HEK293T (cell line): ENCODE measurements at regions not wholly inside any gene's neighbourhood (a gene's known extent, or its start where the extent isn't known, plus 50 kb on each side); places are given as distances from the start of the nearest gene placed in this dataset.

Experiments
- CTCF ChIA-PET: fragments of 350-600 bp; formaldehyde crosslinking; extraction: SDS; loops from one replicate; lab custom pipeline; 2021; ENCODE audit warnings: antibody characterized with exemption, inconsistent platforms; lab: Yijun Ruan, JAX
- POLR2A ChIA-PET: fragments of 350-600 bp; formaldehyde crosslinking; extraction: SDS; loops from one replicate; lab custom pipeline; 2020; ENCODE audit warnings: antibody characterized with exemption, inconsistent platforms; lab: Yijun Ruan, JAX
- DNase-seq: peaks from one replicate; pipeline ENCODE4 v3.0.0; 2012; ENCODE audit warnings: mixed read lengths; ENCODE audit errors: extremely low spot score
- ARNT ChIP-seq: fragments of 450-650 bp; IDR thresholded peaks from 2 replicates; pipeline ENCODE4 v1.6.1; 2017; ENCODE audit warnings: mild to moderate bottlenecking
- BHLHE40 ChIP-seq: fragments of 450-650 bp; IDR thresholded peaks from 2 replicates; pipeline ENCODE4 v1.6.1; 2016; ENCODE audit warnings: mild to moderate bottlenecking, moderate library complexity, borderline replicate concordance
- CTBP1 ChIP-seq: fragments of 450-650 bp; IDR thresholded peaks from 2 replicates; pipeline ENCODE4 v1.6.1; 2016; ENCODE audit warnings: borderline replicate concordance
- ELF4 ChIP-seq: fragments of 450-650 bp; IDR thresholded peaks from 2 replicates; pipeline ENCODE4 v1.6.1; 2017; ENCODE audit warnings: antibody characterized with exemption
- FOXA1 ChIP-seq: fragments of 450-650 bp; IDR thresholded peaks from 2 replicates; pipeline ENCODE4 v1.6.1; 2016; ENCODE audit warnings: mild to moderate bottlenecking
- FOXK2 ChIP-seq: fragments of 450-650 bp; IDR thresholded peaks from 2 replicates; pipeline ENCODE4 v1.6.1; 2016; ENCODE audit warnings: mild to moderate bottlenecking
- FOXM1 ChIP-seq: fragments of 450-650 bp; IDR thresholded peaks from 2 replicates; pipeline ENCODE4 v1.6.1; 2017; ENCODE audit warnings: mild to moderate bottlenecking, borderline replicate concordance
- HDGF ChIP-seq: fragments of 450-650 bp; IDR thresholded peaks from 2 replicates; pipeline ENCODE4 v1.6.1; 2017; ENCODE audit warnings: antibody characterized with exemption, borderline replicate concordance
- L3MBTL2 ChIP-seq: fragments of 450-650 bp; conservative IDR thresholded peaks from 2 replicates; pipeline ENCODE4 v1.6.1; 2016; ENCODE audit warnings: mild to moderate bottlenecking
- LEF1 ChIP-seq: fragments of 450-650 bp; IDR thresholded peaks from 2 replicates; pipeline ENCODE4 v1.6.1; 2017; ENCODE audit warnings: mild to moderate bottlenecking, borderline replicate concordance
- NFRKB ChIP-seq: fragments of 450-650 bp; IDR thresholded peaks from 2 replicates; pipeline ENCODE4 v1.6.1; 2016; ENCODE audit warnings: mild to moderate bottlenecking, moderate library complexity
- SP1 ChIP-seq: fragments of 450-650 bp; IDR thresholded peaks from 2 replicates; pipeline ENCODE4 v1.6.1; 2017
- SUZ12 ChIP-seq: fragments of 450-650 bp; IDR thresholded peaks from 2 replicates; pipeline ENCODE4 v1.6.1; 2016; ENCODE audit warnings: mild to moderate bottlenecking
- TARDBP ChIP-seq: fragments of 450-650 bp; IDR thresholded peaks from 2 replicates; pipeline ENCODE4 v1.6.1; 2016
- ZNF384 ChIP-seq: fragments of 450-650 bp; IDR thresholded peaks from 2 replicates; pipeline ENCODE4 v1.6.1; 2016
- TF ChIP-seq, protein P1 (sequence below): fragments of 450-650 bp; IDR thresholded peaks from 2 replicates; pipeline ENCODE4 v1.6.1; 2016

DNA sequence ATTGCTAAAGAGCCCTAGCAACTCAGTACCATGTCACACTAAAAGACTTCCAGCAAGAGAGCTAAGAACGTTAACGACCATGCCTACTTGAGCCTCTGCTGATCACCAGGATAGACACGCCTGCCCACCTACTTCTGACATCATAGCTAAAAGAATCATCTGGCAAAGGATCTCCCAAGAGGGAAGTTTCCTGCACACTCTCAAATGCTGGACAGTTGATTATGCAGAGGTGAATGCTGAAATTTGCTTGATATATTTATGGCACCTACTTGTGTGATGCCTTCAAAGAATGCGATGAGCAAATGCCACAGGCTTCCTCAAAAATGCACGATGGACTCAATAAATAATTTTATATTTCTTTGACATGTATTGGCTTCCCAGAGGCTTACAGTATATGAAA is 113.6 kb downstream of the GALC start:
- TF ChIP-seq, protein P1, sequence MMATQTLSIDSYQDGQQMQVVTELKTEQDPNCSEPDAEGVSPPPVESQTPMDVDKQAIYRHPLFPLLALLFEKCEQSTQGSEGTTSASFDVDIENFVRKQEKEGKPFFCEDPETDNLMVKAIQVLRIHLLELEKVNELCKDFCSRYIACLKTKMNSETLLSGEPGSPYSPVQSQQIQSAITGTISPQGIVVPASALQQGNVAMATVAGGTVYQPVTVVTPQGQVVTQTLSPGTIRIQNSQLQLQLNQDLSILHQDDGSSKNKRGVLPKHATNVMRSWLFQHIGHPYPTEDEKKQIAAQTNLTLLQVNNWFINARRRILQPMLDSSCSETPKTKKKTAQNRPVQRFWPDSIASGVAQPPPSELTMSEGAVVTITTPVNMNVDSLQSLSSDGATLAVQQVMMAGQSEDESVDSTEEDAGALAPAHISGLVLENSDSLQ, result no peak
- no peak for TF ChIP-seq FOXM1
- no peak for TF ChIP-seq CTBP1
- no peak for TF ChIP-seq BHLHE40
- no peak for TF ChIP-seq HDGF
- TF ChIP-seq TARDBP, result no peak
- no peak for TF ChIP-seq FOXK2
- TF ChIP-seq ELF4, result no peak
- no peak for TF ChIP-seq NFRKB
- TF ChIP-seq ZNF384, result no peak
- no peak for TF ChIP-seq SUZ12
- TF ChIP-seq SP1, result no peak
- no peak for TF ChIP-seq FOXA1
- no peak for TF ChIP-seq L3MBTL2
- no peak for TF ChIP-seq ARNT
- no peak for TF ChIP-seq LEF1
- DNase-seq, result no peak
- ChIA-PET CTCF (no interaction called here), POLR2A (no interaction called here)

DNA sequence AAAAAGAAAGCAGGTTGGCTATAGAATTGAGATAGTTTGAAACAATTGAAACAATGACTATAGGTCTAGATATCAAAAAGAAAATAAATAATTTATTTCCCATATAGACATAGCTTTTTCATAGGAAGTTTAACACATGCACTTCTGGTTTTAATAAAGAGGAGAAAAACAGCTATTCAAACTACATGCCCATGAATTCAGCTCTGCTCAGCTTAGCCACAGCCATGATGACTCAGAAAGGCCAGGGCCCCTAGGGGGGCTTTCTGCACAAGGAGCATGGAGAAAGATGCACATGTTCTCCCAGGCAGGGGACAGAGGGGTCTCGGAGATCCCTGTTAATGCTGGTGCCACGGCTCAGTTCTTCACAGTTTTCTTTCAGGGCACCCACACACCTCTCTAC is 114.0 kb downstream of the GALC start:
- TF ChIP-seq HDGF (no peak), ELF4 (no peak), ZNF384 (no peak), BHLHE40 (no peak), NFRKB (no peak), FOXM1 (no peak)

DNA sequence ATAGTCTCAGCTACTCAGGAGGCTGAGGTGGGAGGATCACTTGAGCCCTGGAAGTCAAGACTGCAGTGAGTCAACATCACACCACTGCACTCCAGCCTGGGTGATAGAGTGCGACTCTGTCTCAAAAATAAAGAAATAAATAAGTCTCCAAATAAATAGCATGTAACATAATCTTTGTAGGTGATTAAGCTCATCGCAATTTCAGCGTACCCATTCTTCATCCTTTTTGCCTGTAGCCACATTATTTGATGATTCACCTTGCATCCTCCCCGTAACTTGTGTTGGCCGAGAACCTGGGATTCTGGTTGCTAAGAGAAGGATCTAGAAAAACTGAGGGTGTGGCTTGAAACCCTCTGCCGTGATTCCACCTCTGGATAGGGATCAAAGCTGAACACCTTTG is 115.1 kb downstream of the GALC start:
- ChIA-PET CTCF (interaction anchor here (0.6 kb wide), 1 partner anchor 13 kb away, joined by 3 read pairs; no protein-coding TSS in a partner anchor), POLR2A (no interaction called here)
- no peak for DNase-seq
- no peak for TF ChIP-seq NFRKB
- no peak for TF ChIP-seq HDGF
- TF ChIP-seq ELF4, result no peak
- no peak for TF ChIP-seq FOXK2
- TF ChIP-seq ARNT, result no peak
- TF ChIP-seq SUZ12, result no peak
- TF ChIP-seq, protein P1, result no peak
- TF ChIP-seq SP1, result no peak
- no peak for TF ChIP-seq L3MBTL2
- TF ChIP-seq BHLHE40, result no peak
- TF ChIP-seq LEF1, result no peak
- no peak for TF ChIP-seq TARDBP
- TF ChIP-seq ZNF384, result no peak

More for the DNA sequence above, 114.0 kb downstream of the GALC start:
- POLR2A ChIA-PET, result no interaction called here
- CTCF ChIA-PET, result no interaction called here
- DNase-seq, result no peak

DNA sequence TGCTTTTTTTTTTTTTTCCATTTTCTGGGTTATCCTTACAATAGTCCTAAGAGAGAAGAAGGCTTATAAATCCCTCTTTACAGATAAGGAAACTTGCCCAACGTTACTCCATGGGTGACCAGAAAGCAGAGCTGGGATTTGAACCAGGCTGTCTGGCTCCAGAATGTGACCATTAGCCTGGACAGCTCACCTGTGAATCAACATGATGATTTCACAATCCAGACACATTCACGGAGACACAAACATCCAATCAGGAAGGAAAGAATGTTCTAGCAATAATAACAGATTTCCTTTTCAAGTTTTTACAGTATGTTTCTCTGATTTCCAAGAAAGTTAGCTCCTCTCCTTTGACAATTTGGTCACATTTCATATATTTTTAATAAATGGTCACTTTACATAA is 118.3 kb downstream of the GALC start:
- CTCF ChIA-PET, result no interaction called here
- POLR2A ChIA-PET, result no interaction called here
- no peak for TF ChIP-seq NFRKB
- TF ChIP-seq TARDBP, result no peak
- TF ChIP-seq FOXM1, result no peak
- TF ChIP-seq ZNF384, result no peak
- DNase-seq, result no peak

DNA sequence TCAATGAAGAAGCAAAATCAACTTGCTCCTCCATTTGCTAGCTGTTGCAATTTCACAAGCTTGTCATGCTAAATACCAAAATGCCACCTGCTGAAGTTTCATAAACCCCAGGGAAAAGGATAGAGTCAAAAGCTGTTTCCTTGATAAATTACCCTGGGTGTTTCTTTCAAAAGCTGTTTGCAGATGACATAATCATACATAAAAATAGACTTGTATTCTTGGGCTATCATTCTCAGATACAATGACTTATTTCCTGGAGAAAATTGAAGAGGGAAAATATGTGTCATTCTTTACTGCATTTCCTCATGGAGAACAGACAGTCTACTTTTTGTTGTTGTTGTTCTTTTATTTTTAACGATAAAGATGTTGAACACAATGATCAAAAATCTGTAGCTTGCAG is 119.2 kb downstream of the GALC start:
- ChIA-PET POLR2A (no interaction called here), CTCF (no interaction called here)
- no peak for TF ChIP-seq L3MBTL2
- TF ChIP-seq NFRKB, result no peak
- no peak for TF ChIP-seq SUZ12
- no peak for TF ChIP-seq FOXK2
- no peak for TF ChIP-seq FOXA1
- TF ChIP-seq, protein P1, result no peak
- no peak for TF ChIP-seq ZNF384
- TF ChIP-seq SP1, result no peak
- no peak for TF ChIP-seq ARNT
- no peak for TF ChIP-seq FOXM1
- TF ChIP-seq BHLHE40, result no peak
- TF ChIP-seq CTBP1, result no peak
- TF ChIP-seq TARDBP, result no peak
- TF ChIP-seq ELF4, result no peak
- no peak for TF ChIP-seq HDGF
- TF ChIP-seq LEF1, result no peak
- no peak for DNase-seq

DNA sequence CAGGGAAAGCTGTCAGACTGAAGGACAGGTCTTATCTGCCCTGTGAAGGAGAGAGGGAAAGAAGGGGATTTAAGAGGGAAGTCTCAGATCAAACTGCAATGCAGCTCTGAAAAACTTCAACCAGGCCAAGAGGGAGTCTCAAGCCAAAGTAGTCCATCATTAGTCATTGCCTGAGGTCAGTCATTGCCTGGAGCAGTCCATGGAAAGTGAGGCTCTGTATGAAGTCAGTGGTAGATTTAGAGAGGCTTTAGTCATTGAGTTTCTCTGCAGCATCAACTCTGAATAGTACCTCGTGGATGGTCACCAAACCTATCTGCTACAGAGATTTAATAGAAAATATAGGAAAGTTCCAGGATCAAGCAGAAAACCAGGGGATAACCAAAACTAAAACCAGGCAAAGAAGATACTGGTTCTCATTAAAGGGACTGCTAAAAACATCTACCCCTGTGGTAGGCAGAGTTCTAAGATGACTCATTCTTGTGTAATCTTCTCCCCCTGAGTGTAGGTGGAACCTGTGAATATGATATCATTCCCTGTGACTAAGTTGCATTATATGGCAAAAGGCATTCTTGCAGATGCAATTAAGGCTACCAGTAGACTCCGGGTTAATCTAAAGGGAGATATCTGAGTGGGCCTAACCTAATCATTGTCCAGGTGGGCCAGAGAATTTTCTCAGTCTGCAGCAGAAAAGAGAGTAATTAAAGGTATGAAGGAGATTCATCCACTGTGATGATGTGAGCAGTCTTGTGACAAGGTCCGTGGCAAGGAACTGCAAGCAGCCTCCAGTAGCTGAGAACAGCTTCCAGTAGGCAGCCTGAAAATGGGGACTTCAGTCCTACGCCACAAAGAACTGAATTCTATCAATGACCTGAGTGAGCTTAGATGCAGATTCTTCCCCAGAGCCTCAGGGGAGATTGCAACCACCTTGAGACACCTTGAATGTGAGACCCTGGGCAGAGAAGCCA is 123.1 kb downstream of the GALC start:
- ChIA-PET CTCF (no interaction called here), POLR2A (no interaction called here)
- no peak for TF ChIP-seq LEF1
- TF ChIP-seq, protein P1, result no peak
- no peak for TF ChIP-seq FOXA1
- no peak for TF ChIP-seq CTBP1
- TF ChIP-seq ZNF384, result no peak
- no peak for TF ChIP-seq SP1
- no peak for TF ChIP-seq SUZ12
- TF ChIP-seq HDGF, result no peak
- TF ChIP-seq NFRKB, result no peak
- TF ChIP-seq FOXK2, result no peak
- no peak for TF ChIP-seq L3MBTL2
- TF ChIP-seq FOXM1, result no peak
- no peak for TF ChIP-seq ELF4
- TF ChIP-seq ARNT, result no peak
- no peak for TF ChIP-seq TARDBP
- no peak for TF ChIP-seq BHLHE40
- no peak for DNase-seq
